Femur (tissue), 1 donor: ENCODE measurements at regions not wholly inside any gene's neighbourhood (a gene's known extent, or its start where the extent isn't known, plus 50 kb on each side); places are given as distances from the start of the nearest gene placed in this dataset.
"Not testable (repeated sequence)": the region's sequence is repeated elsewhere in the genome, so short reads cannot be mapped to it uniquely, and the experiment has no call there.

Experiments
- DNase-seq: peaks from one replicate; pipeline ENCODE4 v3.0.0-alpha.2; 2017

DNA sequence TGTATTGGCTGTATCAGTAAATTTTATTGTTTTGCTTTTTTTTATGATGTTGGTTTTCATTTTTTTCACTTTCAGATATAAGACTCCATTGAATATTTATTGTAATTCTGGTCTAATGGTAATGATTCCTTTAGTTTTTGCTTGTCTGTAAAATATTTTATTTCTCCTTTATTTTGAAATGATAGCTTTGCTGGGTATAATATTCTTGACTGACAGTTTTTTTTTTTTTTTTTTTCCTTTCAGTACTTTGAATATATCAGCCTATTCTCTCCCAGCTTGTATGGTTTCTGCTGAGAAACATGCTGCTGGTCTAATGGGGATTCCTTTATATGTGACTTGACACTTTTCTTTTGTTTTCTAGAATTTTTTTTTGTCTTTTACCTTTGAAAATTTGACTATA, 195.1 kb upstream of the SLC38A2 start:
- no peak for DNase-seq

DNA sequence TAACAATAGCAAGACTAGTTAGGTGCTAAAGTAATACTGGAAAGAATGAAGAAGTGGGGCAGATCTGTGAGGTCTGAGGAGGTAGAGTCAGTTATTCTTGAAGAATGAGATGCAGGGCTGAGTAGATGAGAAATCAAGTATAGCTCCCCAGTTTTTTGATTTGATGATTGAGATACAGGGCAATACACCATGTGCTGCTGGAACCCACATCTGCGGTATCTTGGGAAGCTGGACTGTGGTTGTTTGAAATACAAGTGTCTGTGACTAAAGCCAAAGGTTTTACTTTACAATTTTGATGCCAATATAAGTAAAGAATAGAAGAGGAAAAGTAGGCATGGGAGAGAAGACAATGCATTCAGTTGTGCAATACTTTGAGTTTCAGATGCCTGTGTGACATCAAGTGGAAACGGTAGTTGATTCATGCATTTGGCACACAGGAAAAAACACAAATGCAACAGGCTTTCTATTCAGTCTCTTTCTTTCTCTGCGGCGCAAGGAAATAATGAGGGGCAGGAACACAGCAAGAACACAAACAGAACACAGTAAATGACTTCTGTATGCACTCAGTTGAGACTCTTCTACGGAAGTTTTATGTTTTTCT, 190.2 kb upstream of the SLC38A2 start:
- no peak for DNase-seq

DNA sequence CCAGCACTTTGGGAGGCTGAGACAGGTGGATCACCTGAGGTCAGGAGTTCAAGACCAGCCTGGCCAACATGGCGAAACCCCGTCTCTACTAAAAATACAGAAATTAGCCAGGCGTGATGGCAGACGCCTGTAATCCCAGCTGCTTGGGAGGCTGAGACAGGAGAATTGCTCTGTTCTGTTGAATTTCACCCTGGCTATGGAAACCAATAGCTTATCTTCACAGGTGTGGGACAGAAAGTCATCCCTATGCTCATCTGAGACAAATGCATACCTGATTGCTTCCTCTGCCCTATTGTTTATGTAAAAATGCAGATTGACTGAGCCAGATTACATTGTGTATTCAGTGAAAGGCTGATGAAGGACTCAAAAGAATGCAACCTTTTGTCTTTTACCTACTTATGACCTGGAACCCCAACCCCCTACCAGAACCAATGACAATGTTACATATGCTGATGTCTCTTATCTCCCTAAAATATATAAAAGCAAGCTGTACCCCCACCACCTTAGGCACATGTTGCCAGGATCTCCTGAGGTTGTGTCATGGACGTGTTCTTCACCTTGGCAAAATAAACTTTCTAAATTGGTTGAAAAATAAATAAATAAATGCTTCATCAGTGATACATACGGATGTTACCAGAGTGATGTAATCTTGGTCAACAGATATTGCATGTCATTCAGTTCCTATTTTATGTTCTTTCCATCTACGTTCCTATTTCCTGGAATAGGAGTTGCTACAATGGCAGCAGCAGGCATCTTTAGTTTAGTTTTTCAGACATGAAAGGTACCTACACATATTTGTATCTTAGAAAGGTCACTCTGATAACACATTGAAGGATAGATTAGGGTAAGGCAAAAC, 189.4 kb upstream of the SLC38A2 start:
- not testable (repeated sequence) for DNase-seq

DNA sequence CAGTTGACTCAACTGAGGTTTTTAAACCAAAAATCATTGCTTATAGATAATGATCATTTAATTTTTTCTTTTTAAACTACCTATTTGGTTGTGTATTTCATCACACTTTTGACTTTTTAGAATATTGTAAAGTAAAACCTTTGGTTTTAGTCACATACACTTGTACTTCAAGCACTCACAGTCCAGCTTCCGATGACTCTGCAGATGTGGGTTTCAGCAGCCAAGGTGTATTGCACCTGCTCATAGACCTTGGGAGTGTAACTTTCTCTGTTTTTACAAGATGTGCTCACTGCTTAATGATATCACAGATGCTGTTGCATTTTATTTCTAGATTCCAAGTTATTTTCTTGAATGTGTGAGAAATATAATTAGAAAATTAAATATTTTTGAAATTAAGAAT, 188.3 kb upstream of the SLC38A2 start:
- DNase-seq = no peak

DNA sequence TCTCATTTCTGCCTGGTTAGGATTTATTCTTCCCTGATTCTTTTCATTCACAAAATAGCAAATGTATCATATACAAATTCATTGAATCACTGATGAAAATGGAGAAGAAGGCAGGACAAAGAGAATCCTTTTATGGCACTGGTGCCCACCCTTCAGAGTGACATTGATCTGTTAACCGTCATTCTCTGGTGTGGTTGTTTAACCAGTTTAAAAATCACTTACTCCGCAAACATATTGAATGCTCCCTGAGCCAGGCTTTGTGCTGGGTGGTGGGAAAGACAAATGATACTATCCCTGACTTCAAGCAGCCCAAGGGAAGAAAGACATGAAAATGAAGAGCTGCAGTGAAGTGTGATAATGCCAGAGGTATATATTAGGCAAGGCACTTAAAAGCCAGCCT, 187.5 kb upstream of the SLC38A2 start:
- DNase-seq = no peak

DNA sequence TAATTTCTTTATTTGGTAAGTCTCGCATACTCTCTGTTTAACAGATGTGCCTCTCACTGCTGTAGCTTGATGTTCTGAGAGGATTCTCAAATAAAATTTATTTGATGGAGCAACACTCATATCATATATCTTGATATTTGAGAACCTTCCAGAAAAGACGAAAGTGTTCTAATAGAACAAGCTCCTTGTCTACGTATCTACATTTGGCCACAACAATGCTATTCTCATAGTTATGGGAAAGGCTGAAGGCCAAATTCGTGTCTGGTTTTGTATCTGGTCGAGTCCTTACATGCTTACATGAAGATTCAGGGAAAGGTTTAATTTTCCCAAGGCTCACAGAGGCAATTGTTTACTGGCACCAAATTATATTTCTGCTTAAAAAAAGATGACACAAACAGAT, 186.7 kb upstream of the SLC38A2 start:
- no peak for DNase-seq

DNA sequence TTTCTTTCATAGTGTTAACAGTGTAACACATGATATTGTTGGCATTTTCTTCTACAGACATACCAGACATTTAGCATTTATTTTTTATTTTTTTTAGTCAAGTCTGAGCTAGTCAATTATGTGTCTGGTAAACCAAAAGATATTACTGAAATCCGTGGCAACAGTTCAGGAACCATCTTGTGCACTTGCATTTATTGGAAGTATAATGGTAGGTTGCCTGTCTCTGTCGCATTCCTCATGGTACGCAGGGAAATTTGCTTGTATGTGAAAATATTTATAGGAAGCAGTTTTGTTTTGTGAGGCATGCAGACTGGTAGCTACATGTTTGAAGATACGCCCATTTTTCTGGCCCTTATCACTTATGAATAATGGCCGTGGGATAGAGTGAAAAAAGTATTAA, 186.1 kb upstream of the SLC38A2 start:
- DNase-seq = no peak

DNA sequence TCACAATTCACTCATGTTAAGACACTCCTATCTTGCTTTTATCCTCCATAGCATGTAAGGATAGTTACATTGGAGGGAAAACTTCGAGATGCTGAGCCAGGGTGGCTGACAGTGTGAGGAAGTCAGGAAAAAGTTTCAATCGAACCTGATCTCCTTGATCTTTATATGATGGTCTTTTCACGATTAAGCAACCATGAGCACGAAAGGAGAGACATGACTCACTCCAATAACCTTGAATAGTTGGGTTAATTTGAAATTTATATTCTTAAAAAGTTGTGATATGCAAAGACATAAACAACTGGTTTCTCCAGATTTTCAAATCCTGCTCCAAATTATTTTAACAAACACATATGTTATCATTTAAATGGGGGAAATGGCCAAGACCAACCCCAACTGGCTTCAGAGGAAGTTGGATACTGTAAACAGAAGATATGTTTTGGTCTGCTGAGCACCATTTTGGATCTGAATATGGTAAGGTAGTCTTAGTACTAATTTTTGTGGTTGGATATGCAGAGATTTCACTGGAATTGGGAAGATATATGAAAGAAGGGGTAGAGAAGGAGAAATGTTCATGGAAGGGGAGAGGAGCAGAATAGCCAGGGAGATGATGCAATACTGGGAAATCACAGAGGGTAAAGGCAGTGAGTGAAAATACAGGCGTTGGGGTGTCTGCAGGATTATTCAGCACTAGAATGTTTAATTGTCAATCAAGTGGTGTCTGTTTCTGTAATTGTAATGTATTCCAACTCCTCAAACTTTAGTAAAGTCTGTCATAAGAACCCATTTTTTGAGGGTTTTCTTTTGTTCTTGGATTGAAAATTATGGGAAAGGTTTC, 185.2 kb upstream of the SLC38A2 start:
- no peak for DNase-seq

DNA sequence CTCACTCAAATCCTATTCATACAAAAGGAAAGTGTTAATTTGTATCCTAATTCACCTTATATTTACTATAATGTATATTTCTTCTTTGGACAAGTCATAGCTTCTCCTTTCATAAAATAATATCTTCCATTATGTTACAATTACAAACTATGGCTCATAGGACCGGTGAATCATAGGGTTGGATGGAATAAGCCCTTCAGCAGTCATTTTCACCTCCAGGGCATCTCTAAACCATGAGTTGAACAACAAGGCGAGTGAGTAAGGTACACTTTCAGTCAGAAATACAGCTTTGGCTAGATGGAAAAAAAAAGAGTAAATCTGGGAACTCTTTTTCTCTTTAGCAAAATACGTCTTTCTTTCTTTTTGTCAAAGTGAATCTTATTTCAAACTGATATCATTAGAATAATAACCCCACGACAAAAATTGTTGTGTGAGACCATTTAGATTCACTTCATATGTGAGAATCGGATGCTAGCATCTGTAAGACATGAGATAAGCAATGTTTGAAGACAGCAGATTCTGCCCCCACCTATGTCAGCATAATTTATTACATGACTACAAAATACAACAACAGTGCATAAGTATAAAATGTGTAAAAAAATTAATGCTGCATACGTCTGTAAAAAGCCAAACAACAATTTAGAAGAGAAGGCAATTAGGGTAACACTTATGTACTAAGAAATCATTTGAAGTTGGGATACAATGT, 184.4 kb upstream of the SLC38A2 start:
- no peak for DNase-seq

DNA sequence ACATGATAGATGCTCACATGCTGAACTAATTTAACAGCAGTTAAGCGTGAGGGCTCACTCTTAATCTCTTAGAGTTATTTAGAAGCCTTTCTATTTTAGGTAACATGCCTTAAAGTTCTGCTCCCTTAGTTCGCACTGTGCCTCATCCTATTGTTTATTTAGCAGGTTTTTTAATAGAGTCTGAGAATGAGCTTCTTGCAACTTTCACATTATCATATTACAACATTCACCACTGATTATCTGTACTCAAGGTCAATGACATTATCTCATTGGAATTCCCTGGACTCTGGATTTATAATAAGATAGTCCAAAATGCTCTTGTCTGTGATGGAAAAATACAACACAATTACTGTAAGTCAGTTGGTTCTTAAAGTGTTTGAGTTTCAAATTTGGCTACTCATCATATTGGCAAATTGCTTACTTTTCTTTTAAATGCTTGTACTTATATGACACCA, 183.6 kb upstream of the SLC38A2 start:
- DNase-seq = no peak

DNA sequence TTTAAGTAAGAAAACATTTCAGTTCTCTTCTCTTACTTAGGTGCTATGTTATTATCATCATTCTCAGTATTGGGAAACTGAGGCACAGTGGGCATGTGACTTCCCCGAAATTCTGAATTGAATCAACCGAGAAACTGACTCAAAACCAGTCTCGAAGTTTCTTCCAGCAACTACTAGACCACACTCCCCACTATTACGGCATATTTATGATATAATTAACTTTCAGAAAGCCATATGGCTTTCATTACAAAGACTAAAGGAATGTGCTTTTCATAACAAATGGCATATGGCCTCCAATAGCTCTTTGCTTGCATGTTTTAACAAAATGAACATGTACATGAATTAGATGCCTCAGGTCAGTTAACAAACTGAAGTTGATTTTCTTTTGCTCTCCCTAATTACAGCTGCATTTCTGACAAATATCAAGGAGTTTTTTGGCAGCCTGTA, 182.9 kb upstream of the SLC38A2 start:
- DNase-seq = no peak

DNA sequence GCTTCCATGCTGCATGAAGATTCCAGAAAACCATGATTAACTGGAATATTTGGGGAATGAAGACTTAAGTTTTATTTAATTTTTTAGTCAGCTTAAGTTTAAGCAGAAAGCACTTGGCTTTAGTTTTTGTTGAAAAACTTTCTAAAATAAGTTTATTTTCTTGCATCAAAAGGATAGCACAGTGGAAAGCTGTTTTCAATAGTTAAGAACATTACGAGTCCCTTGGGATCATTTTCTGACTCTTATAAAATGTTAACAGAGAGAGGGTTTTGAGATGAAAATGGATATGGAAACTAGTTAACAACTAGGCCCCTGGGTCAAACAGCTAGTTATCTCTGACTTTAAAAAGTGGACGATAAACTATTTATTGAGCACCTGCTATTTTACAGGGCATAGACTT, 181.9 kb upstream of the SLC38A2 start:
- no peak for DNase-seq

DNA sequence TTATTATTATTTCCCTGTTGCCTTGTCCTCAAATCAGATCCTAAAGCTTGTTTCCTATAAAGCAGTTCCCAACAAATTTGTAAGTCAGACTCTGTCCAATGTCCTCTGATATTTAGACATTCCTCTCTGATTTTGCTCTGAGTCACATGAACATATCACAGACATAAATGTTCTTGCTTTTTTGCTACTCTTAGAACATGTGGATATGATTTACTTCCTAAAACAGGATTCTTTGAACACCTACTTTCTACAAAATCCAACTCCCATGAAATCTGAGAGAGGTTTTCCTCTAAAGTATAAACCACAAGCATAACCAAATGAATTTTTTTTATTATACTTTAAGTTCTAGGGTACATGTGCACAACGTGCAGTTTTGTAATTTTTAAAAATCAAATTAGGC, 181.3 kb upstream of the SLC38A2 start:
- no peak for DNase-seq

DNA sequence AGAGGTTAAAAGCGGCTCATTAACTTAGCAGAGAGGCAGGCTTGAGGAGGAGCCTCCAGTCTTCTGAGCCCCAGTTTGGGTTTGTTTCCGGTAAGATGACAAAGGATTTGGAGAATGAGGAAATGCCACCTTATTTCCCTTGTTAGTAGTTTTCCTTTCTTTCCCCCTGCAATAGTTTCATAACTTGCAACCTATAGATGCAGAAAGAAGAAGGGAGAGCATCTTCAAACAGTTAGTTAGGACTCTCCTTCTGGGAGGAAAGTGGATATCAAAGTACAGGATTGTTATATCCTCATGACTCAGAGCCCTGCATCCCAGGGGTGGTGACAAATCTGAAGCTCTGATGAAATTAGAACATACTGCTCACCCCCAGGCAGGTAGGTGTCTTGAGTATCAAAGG, 180.7 kb upstream of the SLC38A2 start:
- DNase-seq = no peak

DNA sequence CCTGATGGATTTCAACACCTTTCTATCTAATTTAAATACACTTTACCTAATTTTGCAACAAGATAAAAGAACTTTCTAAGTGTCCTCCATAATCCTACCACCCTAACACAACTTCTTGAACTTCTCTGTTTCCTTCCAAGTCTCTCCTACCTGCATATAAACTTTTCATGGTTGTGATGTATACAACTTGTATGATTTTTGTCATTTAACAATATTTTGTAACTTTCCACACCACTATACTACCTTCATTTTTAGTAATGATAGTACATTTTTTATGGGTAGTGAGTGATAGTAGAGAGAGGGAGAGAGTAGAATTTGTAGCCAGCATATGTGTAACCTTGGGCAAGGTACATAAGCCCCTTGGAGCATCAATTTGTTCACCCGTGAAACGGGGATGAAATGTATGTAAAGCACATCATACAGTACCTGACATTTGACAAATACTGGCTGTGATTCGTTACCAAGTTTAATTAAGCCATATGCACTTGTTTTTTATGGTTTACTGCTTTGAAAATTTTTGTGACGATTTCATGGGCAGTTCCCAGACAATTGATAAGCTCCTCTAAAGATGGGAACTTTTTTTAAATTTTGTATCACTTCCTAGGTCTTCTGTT, 177.8 kb upstream of the SLC38A2 start:
- no peak for DNase-seq

DNA sequence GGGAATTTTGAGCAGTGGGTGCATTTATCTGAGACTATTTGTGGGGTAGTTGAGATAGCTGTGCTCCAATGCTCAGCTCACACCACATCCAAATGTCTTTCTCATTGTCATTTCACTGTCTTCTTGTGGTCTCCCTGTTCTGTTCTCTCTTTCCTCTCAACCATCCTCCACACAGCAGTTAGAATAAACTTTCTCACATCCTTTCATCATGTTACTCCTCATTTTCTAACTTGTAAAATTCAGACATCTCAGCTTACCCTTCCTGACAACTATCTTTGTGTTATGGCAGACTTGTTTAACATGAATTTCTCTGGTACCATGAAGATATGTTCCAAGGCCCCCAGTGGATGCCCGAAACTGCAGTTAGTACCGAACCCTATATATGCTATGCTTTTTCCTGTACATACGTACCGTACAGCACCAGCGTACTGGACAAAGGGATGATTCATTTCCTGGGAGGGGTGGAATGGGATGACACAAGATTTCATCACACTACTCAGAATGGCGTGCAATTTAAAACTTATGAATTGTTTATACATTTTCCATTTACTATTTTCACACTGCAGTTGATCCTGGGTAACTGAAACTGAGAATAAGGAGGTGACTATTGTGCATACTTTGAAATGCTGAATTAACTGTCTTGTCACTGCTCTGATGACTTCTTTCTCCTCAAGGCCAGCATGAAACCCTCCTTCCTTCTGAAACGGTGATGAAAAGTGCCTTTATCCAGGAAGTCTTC, 177.1 kb upstream of the SLC38A2 start:
- no peak for DNase-seq

DNA sequence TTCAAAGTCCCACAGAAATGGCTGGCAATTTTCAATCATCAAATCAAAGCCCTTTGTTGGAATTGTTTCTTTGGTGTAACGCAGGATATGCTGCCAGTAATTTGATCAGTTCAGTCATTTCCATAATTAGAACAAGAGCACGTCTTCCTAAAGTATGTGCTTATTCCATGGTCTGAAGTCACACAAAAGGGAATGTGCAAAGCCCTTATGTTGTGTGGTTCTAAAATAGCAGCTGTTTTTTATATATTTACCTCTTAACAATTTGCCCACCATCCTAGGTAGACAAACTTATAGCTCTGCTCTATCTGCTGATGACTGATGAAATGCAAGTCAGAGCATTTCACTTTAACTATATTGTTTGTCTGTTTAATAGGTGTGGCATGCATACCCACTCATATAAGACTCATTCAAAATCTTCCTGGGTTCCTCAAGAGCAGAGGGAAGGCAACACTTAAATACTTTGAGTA, 176.1 kb upstream of the SLC38A2 start:
- no peak for DNase-seq

DNA sequence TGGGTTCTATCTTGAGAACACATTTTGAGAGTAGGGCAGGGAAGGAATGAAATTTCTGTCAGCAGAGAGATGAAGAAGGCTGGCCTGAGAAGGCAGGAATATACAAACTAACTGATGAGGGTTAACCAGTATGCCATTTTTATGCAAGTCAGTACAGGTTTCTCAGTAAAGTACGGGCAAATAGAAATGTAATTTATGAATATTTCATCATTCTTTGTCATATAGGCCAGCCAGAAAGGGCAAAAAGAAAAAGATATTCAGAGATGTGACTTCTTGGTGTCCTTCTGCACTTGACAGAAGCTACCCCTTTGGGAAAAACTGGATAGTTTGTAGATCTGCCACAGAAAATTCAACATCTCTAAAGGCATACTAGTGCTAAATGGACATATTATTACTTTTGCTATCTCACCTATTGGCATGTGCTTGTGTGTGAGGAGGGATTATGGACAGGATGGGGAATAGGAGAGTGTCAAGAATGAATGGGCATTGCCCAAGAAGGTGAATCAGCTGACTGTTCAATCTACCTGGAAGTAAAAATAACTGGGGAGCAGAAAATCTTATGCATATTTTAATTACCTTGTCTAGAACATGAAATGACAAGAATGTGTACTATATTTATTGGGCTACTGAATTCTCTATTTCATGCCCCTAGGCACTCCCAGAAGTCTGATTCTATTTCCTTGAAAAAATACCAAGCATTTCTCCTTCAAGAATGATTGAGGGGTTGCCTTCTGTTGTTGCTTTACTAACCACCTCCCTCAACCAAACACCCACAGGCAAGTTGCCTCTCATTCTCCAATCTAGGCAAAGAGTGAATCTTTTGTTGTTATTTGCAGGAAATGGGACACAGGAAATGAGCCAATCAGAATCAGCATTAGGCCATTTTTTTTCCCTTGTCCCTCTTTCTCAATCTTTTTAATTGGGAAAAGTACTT, 175.1 kb upstream of the SLC38A2 start:
- DNase-seq = no peak

DNA sequence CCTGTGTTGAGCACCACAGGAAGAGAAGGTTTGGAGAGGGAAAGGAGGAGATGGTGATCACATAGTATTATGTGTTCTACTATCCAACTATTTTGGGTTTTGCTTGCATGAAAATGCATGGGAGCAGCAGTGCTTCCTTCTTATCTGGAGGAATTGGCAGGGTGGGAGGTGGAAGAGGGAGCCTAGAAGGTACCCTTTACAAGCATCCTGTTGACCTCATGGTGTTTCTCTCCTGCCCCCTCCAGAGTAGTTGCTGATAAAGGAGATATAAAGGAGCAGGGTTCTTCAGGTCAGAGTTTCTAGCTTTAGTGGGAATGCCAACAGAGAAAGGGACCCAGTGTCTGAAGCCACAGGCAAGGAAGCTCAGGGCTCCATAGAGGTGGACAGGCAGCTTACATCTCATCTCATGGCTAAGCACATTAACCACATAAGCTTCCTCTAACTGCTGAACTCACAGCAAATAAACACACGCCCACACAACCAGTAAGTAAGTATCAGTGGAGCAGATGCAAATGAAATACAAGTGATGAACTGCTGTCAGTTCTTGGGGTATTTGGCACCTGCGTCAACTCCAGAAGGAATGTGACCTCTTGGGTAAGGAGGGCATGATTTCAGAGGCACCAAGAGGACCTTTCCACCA, 174.2 kb upstream of the SLC38A2 start:
- DNase-seq = no peak

DNA sequence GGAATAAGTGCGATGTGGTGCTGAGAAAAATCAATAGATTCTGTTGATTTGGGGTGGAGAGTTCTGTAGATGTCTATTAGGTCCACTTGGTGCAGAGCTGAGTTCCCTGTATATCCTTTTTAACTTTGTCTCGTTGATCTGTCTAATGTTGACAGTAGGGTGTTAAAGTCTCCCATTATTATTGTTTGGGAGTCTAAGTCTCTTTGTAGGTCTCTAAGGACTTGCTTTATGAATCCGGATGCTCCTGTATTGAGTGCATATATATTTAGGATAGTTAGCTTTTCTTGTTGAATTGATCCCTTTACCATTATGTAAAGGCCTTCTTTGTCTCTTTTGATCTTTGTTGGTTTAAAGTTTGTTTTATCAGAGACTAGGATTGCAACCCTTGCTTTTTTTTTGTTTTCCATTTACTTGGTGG, 170.8 kb upstream of the SLC38A2 start:
- DNase-seq = not testable (repeated sequence)
